MCF 10A (cell line): ENCODE measurements at regions not wholly inside any gene's neighbourhood (a gene's known extent, or its start where the extent isn't known, plus 50 kb on each side); places are given as distances from the start of the nearest gene placed in this dataset.

Experiments used
- BruUV-seq: library from RNA; stranded (reverse); fragments of 400-500 nt; replicated peaks from 2 replicates; lab custom pipeline; 2021; lab: Mats Ljungman, UMichigan
- CTCF ChIA-PET: fragments of 300-600 bp; sonication (Branson Sonifier 250); formaldehyde crosslinking; extraction: SDS; loops from one replicate; lab custom pipeline; 2021; ENCODE audit warnings: antibody characterized with exemption, inconsistent platforms; lab: Yijun Ruan, JAX
- POLR2A ChIA-PET: fragments of 300-600, 350-650 bp; sonication (Branson Sonifier 250); formaldehyde crosslinking; extraction: SDS; loops from one replicate; lab custom pipeline; 2020; ENCODE audit warnings: antibody characterized with exemption, inconsistent platforms; lab: Yijun Ruan, JAX
- DNase-seq: peaks from one replicate; pipeline ENCODE4 v3.0.0-alpha.2; 2018; ENCODE audit not compliant: unreplicated experiment
- H3K27ac Mint-ChIP-seq: one replicate; pipeline ENCODE4 v1.8.0; 2022; ENCODE audit warnings: mild to moderate bottlenecking, low read depth, mixed read lengths; ENCODE audit not compliant: unreplicated experiment
- H3K27me3 Mint-ChIP-seq: one replicate; pipeline ENCODE4 v1.8.0; 2022; ENCODE audit warnings: mixed read lengths; ENCODE audit not compliant: insufficient read depth, unreplicated experiment
- H3K36me3 Mint-ChIP-seq: one replicate; pipeline ENCODE4 v1.8.0; 2022; ENCODE audit warnings: mild to moderate bottlenecking, moderate library complexity, mixed read lengths; ENCODE audit not compliant: insufficient read depth, unreplicated experiment
- H3K4me1 Mint-ChIP-seq: one replicate; pipeline ENCODE4 v1.8.0; 2022; ENCODE audit warnings: mixed read lengths; ENCODE audit not compliant: insufficient read depth, unreplicated experiment
- H3K4me3 Mint-ChIP-seq: one replicate; pipeline ENCODE4 v1.8.0; 2022; ENCODE audit warnings: mild to moderate bottlenecking, moderate library complexity, mixed read lengths; ENCODE audit not compliant: unreplicated experiment
- H3K9me3 Mint-ChIP-seq: one replicate; pipeline ENCODE4 v1.8.0; 2022; ENCODE audit warnings: mixed read lengths; ENCODE audit not compliant: unreplicated experiment
- intact Hi-C: fragments of 100-400 bp; cut with micrococcal nuclease; formaldehyde crosslinking; loops from 2 replicates; pipeline ENCODE4 v1.14.1; 2022
- TF ChIP-seq, protein P1 (sequence below): fragments of 200-600 bp; IDR thresholded peaks from one replicate; pipeline ENCODE4 v1.8.0; 2022; ENCODE audit warnings: antibody characterized with exemption, mild to moderate bottlenecking; ENCODE audit not compliant: unreplicated experiment

DNA sequence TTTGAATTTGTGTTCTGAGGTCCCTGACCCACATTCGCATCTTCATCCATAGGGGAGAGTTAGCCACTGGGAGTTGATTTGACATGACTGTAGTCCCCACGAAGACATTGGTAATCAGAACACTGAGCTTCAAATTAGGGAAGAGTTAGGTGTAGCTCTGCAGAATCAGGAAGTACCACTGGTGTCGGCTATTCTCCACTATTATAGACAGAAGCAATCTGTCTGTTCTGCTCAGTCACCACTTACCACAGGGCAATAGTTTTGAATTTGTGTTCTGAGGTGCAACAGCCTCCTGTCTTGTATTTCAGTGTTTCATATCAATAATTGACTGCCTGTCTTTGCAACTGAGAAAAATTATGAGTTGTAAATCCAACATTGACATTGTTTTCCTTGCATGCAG is 407.6 kb downstream of the LRFN5 start:
- Mint-ChIP-seq H3K27ac (no peak overlapping the region), H3K4me1 (peaks cover 6% of the 10 kb centered on the region), H3K27me3 (peaks cover 86% of the 10 kb centered on the region), H3K4me3 (no peak overlapping the region), H3K9me3 (peaks cover 8% of the 10 kb centered on the region), H3K36me3 (no peaks in the 10 kb centered on the region)
- ChIA-PET POLR2A (no interaction called here), CTCF (no interaction called here)
- no TSS peak for BruUV-seq
- TF ChIP-seq, protein P1, sequence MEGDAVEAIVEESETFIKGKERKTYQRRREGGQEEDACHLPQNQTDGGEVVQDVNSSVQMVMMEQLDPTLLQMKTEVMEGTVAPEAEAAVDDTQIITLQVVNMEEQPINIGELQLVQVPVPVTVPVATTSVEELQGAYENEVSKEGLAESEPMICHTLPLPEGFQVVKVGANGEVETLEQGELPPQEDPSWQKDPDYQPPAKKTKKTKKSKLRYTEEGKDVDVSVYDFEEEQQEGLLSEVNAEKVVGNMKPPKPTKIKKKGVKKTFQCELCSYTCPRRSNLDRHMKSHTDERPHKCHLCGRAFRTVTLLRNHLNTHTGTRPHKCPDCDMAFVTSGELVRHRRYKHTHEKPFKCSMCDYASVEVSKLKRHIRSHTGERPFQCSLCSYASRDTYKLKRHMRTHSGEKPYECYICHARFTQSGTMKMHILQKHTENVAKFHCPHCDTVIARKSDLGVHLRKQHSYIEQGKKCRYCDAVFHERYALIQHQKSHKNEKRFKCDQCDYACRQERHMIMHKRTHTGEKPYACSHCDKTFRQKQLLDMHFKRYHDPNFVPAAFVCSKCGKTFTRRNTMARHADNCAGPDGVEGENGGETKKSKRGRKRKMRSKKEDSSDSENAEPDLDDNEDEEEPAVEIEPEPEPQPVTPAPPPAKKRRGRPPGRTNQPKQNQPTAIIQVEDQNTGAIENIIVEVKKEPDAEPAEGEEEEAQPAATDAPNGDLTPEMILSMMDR = no peak
- intact Hi-C loops = no loop called here
- no peak for DNase-seq

DNA sequence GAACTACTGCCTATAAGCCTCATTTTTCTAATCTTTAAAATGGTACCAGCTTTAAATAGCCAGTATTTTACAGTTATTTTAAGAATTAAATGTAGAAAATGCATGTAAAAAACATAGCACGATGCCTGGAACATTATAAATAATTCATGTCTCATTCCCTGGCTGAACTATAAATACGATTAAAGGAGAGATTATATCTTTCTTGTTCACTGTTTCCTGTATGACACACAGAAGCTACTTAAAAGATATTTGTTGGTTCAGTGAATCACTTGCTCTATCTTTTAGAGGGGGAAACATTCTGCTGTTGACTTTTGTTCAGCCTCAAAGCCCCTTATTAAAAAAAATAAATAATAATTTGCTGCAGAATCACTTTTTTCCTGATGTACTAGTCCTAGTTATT is 406.9 kb downstream of the LRFN5 start:
- no peak overlapping the region for H3K4me3 Mint-ChIP-seq
- no peak overlapping the region for H3K27ac Mint-ChIP-seq
- no peaks in the 10 kb centered on the region for H3K36me3 Mint-ChIP-seq
- H3K9me3 Mint-ChIP-seq = peaks cover 8% of the 10 kb centered on the region
- DNase-seq = no peak
- CTCF ChIA-PET = no interaction called here
- no TSS peak for BruUV-seq
- intact Hi-C loops = no loop called here
- peaks cover 6% of the 10 kb centered on the region for H3K4me1 Mint-ChIP-seq
- POLR2A ChIA-PET = interaction anchor here (1.0 kb wide), 1 partner anchor 9 kb away, joined by 3 read pairs; no protein-coding TSS in a partner anchor
- peaks cover 83% of the 10 kb centered on the region for H3K27me3 Mint-ChIP-seq
- TF ChIP-seq, protein P1 = no peak

DNA sequence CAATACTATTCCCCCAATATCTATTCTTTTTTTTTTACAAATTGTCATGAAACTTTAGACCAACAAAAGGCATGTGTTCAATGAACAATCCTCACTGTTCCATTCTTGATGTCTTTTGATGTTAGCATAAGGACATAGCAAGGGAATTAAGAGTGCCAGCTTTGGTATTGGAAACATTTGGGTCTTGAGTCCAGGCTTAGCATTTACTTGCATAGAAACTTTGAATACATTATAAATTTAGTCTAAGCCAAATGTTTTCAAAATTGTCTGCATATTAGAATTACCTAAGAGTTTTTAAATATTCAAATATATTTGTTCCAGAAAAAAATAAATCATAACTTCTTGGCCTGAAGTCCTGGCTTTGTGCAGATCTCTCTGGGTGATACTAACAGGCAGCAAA is 406.5 kb downstream of the LRFN5 start:
- DNase-seq = no peak
- H3K27me3 Mint-ChIP-seq = peaks cover 83% of the 10 kb centered on the region
- intact Hi-C loops = no loop called here
- no TSS peak for BruUV-seq
- ChIA-PET CTCF (no interaction called here), POLR2A (interaction anchor here (1.0 kb wide), 1 partner anchor 8 kb away, joined by 3 read pairs; no protein-coding TSS in a partner anchor)
- H3K4me1 Mint-ChIP-seq = peaks cover 6% of the 10 kb centered on the region
- H3K27ac Mint-ChIP-seq = no peak overlapping the region
- no peaks in the 10 kb centered on the region for H3K36me3 Mint-ChIP-seq
- TF ChIP-seq, protein P1 = no peak
- no peak overlapping the region for H3K4me3 Mint-ChIP-seq
- H3K9me3 Mint-ChIP-seq = peaks cover 8% of the 10 kb centered on the region

DNA sequence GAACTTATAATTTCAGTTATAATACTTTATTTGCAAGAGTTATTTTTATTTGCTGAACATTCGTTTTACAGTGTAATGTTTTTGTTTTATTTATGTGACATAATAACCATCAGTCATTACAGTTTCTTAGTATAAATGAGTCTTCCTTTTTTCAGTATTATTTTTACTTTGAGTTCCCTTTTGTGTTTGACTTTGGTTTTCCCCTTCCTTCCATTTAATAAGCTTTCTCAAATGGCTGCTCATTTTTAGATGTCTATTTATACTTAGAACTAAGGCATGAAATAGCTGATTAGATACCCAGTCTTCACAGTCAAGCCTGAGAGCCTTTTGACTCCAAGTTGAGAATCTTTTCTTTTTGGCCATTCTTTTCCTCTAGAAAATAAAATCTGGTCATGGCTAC is 404.5 kb downstream of the LRFN5 start:
- no peaks in the 10 kb centered on the region for H3K36me3 Mint-ChIP-seq
- DNase-seq = no peak
- intact Hi-C loops = no loop called here
- H3K4me3 Mint-ChIP-seq = no peak overlapping the region
- TF ChIP-seq, protein P1 = no peak
- H3K4me1 Mint-ChIP-seq = peaks cover 6% of the 10 kb centered on the region
- ChIA-PET POLR2A (interaction anchor here (0.9 kb wide), 1 partner anchor 14 kb away, joined by 4 read pairs; no protein-coding TSS in a partner anchor), CTCF (no interaction called here)
- no TSS peak for BruUV-seq
- peaks cover 78% of the 10 kb centered on the region for H3K27me3 Mint-ChIP-seq
- peaks cover 8% of the 10 kb centered on the region for H3K9me3 Mint-ChIP-seq
- no peak overlapping the region for H3K27ac Mint-ChIP-seq
